Activated T-cell treated with anti-CD3 and anti-CD28 coated beads, Interleukin-2, amount 50 U/mL, for 4 hours (primary cell): ENCODE measurements at regions not wholly inside any gene's neighbourhood (a gene's known extent, or its start where the extent isn't known, plus 50 kb on each side); places are given as distances from the start of the nearest gene placed in this dataset.

Experiments used
- ATAC-seq, 2 donors: fragments of 200-7000 bp; cut with Tn5 transposase; one replicate each; pipeline ENCODE4 v1.10.0; 2021
- DNase-seq: peaks from one replicate; pipeline ENCODE4 v3.0.0-alpha.2; 2020
- H3K27me3 Mint-ChIP-seq: one replicate; pipeline ENCODE4 v1.8.0; 2021; ENCODE audit warnings: low read depth, mixed read lengths
- H3K36me3 Mint-ChIP-seq: one replicate; pipeline ENCODE4 v1.8.0; 2022; ENCODE audit warnings: mixed read lengths; ENCODE audit not compliant: insufficient read depth
- H3K4me1 Mint-ChIP-seq: one replicate; pipeline ENCODE4 v1.8.0; 2021; ENCODE audit warnings: low read depth, mixed read lengths
- H3K4me3 Mint-ChIP-seq: one replicate; pipeline ENCODE4 v1.8.0; 2021; ENCODE audit warnings: mild to moderate bottlenecking, moderate library complexity, mixed read lengths
- H3K9me3 Mint-ChIP-seq: one replicate; pipeline ENCODE4 v1.8.0; 2021; ENCODE audit warnings: mixed read lengths

DNA sequence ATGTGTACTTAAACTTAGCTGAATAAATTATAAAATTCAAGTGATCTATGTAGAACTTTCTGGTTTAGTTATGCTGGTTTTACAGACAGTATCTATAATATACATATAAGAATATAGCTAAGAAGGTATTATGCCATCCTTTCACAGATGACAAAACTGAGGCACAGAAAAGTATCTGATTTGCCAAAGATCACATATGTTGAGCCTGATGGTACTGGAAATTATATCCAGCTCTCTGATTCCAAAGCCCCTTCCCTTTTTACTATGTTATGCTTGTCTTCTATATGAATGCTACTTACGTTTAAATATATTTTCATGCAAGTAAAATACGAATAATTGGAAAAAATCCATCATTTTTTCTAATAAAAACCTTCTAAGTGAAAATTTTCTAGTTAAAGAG, 1631.3 kb downstream of the DPP10 start:
- DNase-seq (no peak), ATAC-seq (no peak)
- Mint-ChIP-seq H3K9me3 (peaks cover 15% of the 10 kb centered on the region), H3K27me3 (no peaks in the 10 kb centered on the region), H3K4me1 (no peaks in the 10 kb centered on the region), H3K4me3 (no peak overlapping the region), H3K36me3 (no peaks in the 10 kb centered on the region)

DNA sequence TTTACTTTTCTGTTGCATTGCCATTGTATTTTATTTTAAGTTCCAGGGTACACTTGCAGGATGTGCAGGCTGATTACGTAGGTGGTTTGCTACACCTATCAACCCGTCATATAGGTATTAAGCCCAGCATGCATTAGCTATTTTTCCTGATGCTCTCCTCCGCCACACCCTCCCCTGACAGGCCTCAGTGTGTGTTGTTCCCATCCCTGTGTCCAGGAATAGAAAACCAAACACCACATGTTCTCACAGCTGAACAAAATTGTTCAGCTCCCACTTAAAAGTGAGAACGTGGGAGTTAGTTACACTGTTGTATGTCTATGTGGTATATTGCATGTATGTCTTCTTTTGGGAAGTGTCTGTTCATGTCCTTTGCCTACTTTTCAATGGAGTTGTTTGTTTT, 1631.7 kb downstream of the DPP10 start:
- Mint-ChIP-seq H3K4me3 (no peak overlapping the region), H3K9me3 (peaks cover 11% of the 10 kb centered on the region), H3K4me1 (no peaks in the 10 kb centered on the region), H3K27me3 (no peaks in the 10 kb centered on the region), H3K36me3 (no peaks in the 10 kb centered on the region)
- DNase-seq (no peak), ATAC-seq (no peak)

DNA sequence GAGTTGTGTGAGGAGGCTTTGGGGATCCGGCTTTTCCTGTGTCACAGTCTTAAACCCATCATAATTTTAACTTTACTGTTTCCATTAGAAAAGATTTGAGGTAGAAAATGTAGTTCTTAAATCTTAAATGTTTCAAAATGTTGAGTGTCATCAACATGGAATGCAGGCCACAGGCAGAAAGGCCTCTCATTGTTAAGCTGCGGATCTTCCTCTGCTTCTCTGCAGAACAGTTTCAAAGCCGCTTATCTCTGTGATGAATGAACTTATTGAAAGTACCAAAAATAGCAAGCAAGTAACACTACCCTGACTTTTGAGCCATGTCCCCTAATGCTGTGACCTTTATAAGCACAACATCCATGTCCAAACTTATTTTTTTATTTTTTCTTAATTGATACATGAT, 1645.8 kb downstream of the DPP10 start:
- no peak for ATAC-seq
- DNase-seq, result no peak
- Mint-ChIP-seq H3K27me3 (no peaks in the 10 kb centered on the region), H3K9me3 (peaks cover 8% of the 10 kb centered on the region), H3K4me1 (no peaks in the 10 kb centered on the region), H3K36me3 (no peaks in the 10 kb centered on the region), H3K4me3 (no peak overlapping the region)

DNA sequence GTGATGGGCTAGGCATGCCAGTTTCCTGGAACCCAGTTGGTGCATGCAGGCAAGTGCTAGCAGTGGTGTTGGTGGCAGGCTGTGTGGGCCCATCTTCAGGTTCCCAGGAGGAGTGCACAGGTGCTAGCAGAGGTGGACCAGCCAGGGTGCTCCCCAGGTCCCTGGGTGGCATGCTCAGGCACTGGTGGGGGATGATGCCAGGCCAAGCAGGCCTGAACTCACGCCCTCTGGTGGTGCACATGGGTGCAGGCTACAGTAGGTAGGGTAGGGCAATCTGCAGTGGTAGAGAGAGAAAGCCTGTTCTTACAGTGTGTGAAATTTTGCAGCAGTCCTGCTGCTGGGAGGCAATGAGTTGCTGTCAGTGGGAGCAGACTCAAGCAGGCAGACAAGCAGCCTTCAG, 1651.8 kb downstream of the DPP10 start:
- no peaks in the 10 kb centered on the region for H3K4me1 Mint-ChIP-seq
- no peaks in the 10 kb centered on the region for H3K36me3 Mint-ChIP-seq
- DNase-seq (no peak), ATAC-seq (no peak)
- H3K4me3 Mint-ChIP-seq, result no peak overlapping the region
- H3K9me3 Mint-ChIP-seq, result peaks cover 8% of the 10 kb centered on the region
- no peaks in the 10 kb centered on the region for H3K27me3 Mint-ChIP-seq

DNA sequence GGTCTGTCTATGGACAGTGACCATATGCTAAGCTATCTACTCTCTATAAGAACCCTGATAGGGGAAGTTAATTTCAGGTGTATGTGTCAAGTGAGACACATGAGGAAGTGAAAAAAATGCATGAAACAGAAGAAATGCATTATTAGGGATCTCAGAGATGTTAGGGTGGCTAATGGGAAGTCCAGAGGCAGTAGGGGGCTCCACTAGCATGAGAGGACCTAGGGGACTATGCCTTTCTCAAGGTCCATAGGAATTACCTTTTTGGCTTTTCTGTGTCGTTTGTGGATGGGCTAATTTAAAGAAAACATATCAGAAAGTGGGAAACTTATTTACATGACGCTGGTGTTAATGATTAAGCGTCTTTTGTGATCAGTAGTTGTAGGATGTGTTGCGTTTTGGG, 1653.2 kb downstream of the DPP10 start:
- H3K27me3 Mint-ChIP-seq, result no peaks in the 10 kb centered on the region
- no peak overlapping the region for H3K4me3 Mint-ChIP-seq
- no peak for DNase-seq
- no peaks in the 10 kb centered on the region for H3K4me1 Mint-ChIP-seq
- ATAC-seq, result no peak
- no peaks in the 10 kb centered on the region for H3K36me3 Mint-ChIP-seq
- peaks cover 8% of the 10 kb centered on the region for H3K9me3 Mint-ChIP-seq

DNA sequence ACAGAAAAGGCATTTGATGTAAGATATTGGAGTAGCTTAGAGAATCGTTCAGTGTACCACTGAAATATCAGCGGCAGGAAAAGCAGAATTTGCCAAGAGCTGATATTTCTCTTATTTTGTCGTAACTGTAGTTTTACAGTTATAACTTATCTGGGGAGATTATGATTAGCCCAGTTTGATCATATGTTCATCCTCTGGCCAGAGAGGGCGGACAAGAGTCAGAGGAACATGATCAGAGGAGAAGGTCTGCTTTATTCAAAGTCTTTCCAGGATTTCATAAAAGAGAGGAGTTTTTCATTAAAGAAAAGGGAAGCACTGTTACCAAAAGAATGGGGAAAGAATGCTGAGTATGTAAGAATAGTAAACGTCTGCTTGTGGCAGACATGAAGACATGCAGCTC, 1655.6 kb downstream of the DPP10 start:
- H3K4me1 Mint-ChIP-seq, result no peaks in the 10 kb centered on the region
- ATAC-seq (no peak), DNase-seq (no peak)
- H3K9me3 Mint-ChIP-seq, result peaks cover 3% of the 10 kb centered on the region
- no peaks in the 10 kb centered on the region for H3K36me3 Mint-ChIP-seq
- no peaks in the 10 kb centered on the region for H3K27me3 Mint-ChIP-seq
- no peak overlapping the region for H3K4me3 Mint-ChIP-seq

DNA sequence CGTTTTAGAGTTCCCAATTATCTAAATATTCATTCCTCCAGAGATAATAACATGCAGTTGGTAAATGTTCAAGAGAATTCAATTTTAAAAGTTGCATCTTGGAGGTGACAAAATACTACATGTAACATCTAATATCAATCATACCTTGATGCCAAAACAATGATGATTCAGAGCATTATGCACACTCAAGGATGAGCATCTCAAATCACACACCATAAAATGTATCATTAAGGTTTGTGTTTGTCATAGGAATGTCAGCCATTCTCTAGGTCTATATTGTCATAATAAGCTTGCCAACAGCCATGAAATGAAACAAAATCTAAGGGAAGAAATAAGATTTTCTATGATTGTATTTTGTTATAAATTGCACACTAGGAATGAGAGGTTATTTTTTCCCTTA, 1667.0 kb downstream of the DPP10 start:
- Mint-ChIP-seq H3K4me3 (no peak overlapping the region), H3K9me3 (peaks cover 9% of the 10 kb centered on the region), H3K4me1 (no peaks in the 10 kb centered on the region), H3K27me3 (no peaks in the 10 kb centered on the region), H3K36me3 (no peaks in the 10 kb centered on the region)
- DNase-seq, result no peak
- no peak for ATAC-seq

DNA sequence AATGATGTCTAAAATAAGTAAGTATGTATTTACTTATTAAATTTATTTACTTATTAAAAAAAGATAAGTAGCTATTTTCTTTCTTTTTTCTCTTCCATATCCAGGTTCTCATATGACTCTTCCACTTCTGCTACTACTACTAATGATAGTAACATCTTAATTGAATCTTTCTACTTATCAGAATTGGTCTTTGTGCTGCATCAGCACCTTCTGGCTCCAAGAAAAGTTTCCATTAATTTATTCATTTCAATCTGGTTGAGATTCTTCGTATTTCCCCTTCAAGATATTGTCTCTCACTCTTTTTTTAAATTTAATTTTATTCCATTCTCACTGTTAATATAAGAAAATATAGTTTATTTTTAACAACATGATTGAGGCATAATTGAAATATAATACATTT, 1675.4 kb downstream of the DPP10 start:
- no peaks in the 10 kb centered on the region for H3K36me3 Mint-ChIP-seq
- no peaks in the 10 kb centered on the region for H3K27me3 Mint-ChIP-seq
- H3K9me3 Mint-ChIP-seq, result peaks cover 3% of the 10 kb centered on the region
- DNase-seq (no peak), ATAC-seq (no peak)
- H3K4me1 Mint-ChIP-seq, result no peaks in the 10 kb centered on the region
- H3K4me3 Mint-ChIP-seq, result no peak overlapping the region

DNA sequence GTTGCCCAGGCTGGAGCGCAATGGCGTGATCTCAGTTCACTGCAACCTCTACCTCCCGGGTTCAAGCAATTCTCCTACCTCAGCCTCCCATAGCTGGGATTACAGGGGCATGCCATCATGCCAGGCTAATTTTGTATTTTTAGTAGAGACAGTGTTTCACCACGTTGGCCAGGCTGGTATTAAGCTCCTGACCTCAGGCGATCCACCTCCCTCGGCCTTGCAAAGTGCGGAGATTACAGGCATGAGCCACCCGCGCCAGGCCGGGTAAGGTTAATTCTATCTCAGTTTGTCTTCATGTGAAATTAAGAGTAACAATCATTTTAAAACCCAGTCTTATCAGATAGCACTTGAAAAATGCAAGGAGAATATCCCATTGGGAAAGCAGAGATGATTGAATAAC, 1681.7 kb upstream of the DDX18 start:
- H3K36me3 Mint-ChIP-seq, result no peaks in the 10 kb centered on the region
- H3K9me3 Mint-ChIP-seq, result peaks cover 13% of the 10 kb centered on the region
- H3K4me1 Mint-ChIP-seq, result no peaks in the 10 kb centered on the region
- no peaks in the 10 kb centered on the region for H3K27me3 Mint-ChIP-seq
- DNase-seq (no peak), ATAC-seq (no peak)
- H3K4me3 Mint-ChIP-seq, result no peak overlapping the region

DNA sequence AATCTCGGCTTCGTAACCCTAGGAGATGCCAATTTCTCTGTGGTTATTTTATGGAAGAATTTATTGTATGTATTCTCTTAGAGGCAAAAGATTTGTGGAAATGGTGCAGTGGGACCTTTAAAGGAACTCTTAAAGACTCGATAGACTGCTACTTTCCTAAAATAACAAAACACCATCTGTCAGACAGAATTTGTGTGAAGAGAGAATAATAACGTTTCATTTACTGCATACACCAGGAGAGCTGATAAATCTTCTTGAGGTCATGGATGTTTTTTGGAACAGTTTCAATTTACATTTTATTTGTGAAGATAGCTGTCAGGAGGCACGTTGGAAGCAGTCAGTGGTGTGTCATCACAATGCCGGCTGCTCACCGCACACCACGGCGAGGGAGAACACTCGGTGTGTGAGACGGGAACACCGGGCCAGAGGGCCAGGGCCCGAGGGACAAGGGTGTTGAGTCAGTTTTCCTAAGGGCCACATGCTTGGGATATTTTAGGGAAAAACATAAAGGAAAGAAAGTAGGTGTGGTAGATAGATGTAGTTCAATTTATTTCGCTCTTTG, 1681.0 kb upstream of the DDX18 start:
- no peak for DNase-seq
- Mint-ChIP-seq H3K9me3 (peaks cover 12% of the 10 kb centered on the region), H3K27me3 (no peaks in the 10 kb centered on the region), H3K4me1 (no peaks in the 10 kb centered on the region), H3K4me3 (no peak overlapping the region), H3K36me3 (no peaks in the 10 kb centered on the region)
- no peak for ATAC-seq

DNA sequence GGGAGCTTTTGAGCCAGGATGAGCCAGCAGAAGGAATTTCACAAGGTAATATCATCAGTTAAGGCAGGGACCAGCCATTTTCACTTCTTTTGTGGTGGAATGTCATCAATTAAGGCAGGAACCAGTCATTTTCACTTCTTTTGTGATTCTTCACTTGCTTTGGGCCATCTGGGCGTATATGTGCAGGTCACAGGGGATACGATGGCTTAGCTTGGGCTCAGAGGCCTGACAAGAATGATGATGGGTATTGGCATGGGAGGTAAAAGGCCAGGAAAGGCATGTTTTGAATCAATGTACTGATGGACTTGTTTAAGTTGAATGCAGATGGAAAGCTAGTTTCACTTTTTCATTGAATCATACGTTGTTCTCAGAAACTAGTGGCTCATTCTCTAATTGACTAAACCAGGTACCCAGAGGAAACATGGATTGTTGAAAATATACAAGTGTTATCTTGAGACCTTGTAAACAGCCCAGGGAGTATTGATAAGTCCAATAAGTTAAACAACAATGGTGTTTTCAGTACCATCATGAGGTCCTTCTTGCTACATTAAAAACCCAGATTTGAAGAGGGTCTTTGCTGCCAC, 1672.5 kb upstream of the DDX18 start:
- no peak overlapping the region for H3K4me3 Mint-ChIP-seq
- ATAC-seq (no peak), DNase-seq (no peak)
- H3K9me3 Mint-ChIP-seq, result peaks cover 19% of the 10 kb centered on the region
- no peaks in the 10 kb centered on the region for H3K27me3 Mint-ChIP-seq
- no peaks in the 10 kb centered on the region for H3K36me3 Mint-ChIP-seq
- no peaks in the 10 kb centered on the region for H3K4me1 Mint-ChIP-seq

DNA sequence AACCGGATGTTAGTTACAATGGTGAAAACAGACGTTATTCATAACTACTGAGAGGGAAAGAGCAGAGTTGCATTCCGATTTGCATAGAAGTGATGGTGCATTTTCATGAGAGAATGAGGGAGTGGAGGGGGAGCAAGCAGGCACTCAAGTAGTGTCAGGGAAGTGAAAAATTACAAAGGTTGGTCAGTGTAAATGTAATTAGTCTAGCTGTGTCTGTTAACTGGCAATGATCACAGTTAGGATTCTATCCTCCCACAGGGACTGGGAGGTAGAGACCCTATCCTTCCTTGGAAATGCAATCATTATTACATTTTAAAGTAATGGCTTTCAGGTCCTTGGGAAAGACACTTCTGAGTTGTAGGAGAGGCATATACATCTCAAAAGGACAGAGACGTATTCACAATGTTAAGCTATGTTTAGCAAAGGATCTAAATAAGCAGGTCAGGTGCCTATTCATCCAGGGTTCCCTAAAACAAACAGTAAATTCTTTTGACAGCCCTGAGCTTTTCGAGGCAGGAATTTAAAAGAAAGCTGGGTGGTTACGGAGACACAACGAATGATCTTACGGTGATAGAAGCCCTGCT, 1671.8 kb upstream of the DDX18 start:
- no peaks in the 10 kb centered on the region for H3K36me3 Mint-ChIP-seq
- ATAC-seq (no peak), DNase-seq (no peak)
- peaks cover 19% of the 10 kb centered on the region for H3K9me3 Mint-ChIP-seq
- no peak overlapping the region for H3K4me3 Mint-ChIP-seq
- no peaks in the 10 kb centered on the region for H3K4me1 Mint-ChIP-seq
- H3K27me3 Mint-ChIP-seq, result no peaks in the 10 kb centered on the region

DNA sequence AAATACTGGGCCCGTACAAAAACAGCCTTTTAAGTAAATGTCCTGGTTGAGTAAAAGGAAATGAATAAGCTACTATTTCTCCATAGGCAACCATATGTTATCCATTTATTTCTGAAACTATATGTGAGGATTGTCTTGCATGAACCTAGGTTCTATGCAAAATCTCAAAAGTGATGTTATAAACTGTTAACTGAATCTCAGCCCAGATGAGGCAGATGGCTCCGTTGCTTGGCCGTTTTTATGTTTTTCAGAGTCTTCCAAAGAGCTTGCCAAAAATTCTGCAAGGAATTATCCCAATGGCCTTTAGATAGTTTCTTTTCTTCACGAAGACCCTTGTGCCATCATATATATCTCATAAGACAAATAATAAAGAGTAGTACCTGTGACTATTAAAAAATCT, 1669.5 kb upstream of the DDX18 start:
- ATAC-seq (no peak), DNase-seq (no peak)
- H3K4me3 Mint-ChIP-seq, result no peak overlapping the region
- H3K4me1 Mint-ChIP-seq, result no peaks in the 10 kb centered on the region
- no peaks in the 10 kb centered on the region for H3K36me3 Mint-ChIP-seq
- H3K27me3 Mint-ChIP-seq, result no peaks in the 10 kb centered on the region
- H3K9me3 Mint-ChIP-seq, result peaks cover 15% of the 10 kb centered on the region

DNA sequence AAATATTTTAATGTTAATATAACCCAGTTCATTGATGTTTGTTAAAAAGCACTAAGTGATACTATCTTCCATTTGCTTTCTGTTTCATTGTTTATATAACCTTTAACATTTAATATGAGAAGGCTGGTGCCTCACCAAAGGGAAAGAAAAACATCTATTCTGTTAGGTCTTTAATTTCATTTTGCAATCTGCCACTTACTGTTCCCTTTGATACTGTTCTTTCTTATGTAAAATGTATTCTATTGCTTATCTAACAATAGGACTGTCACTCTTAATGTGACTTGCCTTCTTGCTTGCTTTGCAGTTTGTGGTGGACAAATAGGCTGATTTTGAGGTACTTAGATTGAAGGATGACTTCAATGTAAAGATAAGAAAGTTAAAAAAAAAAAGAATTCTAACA, 1666.1 kb upstream of the DDX18 start:
- DNase-seq, result no peak
- ATAC-seq, result no peak
- Mint-ChIP-seq H3K27me3 (no peaks in the 10 kb centered on the region), H3K4me1 (no peaks in the 10 kb centered on the region), H3K36me3 (no peaks in the 10 kb centered on the region), H3K9me3 (peaks cover 21% of the 10 kb centered on the region), H3K4me3 (no peak overlapping the region)

DNA sequence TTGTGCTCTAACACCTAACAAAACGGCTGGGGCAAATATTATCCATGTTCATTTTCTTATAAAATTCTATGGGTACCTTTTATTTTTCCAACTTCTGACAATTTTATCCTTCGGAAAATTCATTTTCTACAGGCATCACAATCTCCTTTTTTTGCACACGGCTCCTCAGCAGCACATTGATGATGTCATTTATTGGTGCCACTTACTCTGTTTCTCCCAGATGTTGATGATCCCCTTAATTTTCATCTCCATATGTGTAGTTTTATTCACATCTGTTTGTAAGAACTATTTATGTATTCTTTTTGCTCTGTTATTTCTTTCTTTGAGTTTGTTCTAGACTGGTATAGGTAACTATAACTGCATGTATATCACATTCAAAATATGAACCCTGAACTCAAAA, 1660.8 kb upstream of the DDX18 start:
- Mint-ChIP-seq H3K27me3 (no peaks in the 10 kb centered on the region), H3K9me3 (peaks cover 24% of the 10 kb centered on the region), H3K4me3 (no peak overlapping the region), H3K4me1 (no peaks in the 10 kb centered on the region), H3K36me3 (no peaks in the 10 kb centered on the region)
- DNase-seq (no peak), ATAC-seq (no peak)
